LNCAP (cell line): ENCODE measurements at regions not wholly inside any gene's neighbourhood (a gene's known extent, or its start where the extent isn't known, plus 50 kb on each side); places are given as distances from the start of the nearest gene placed in this dataset.
A peak's percentile ranks its signal among the peaks of the same experiment; 100 is the strongest.

Experiments
- TF ChIP-seq, protein P1 (sequence below): fragments of 450-650 bp; IDR thresholded peaks from 2 replicates; pipeline ENCODE4 v1.5.1; 2017; ENCODE audit warnings: mild to moderate bottlenecking

GRCh38 chr22:22763512-22763911, 119.1 kb downstream of the GGTLC2 start:
- TF ChIP-seq, protein P1, sequence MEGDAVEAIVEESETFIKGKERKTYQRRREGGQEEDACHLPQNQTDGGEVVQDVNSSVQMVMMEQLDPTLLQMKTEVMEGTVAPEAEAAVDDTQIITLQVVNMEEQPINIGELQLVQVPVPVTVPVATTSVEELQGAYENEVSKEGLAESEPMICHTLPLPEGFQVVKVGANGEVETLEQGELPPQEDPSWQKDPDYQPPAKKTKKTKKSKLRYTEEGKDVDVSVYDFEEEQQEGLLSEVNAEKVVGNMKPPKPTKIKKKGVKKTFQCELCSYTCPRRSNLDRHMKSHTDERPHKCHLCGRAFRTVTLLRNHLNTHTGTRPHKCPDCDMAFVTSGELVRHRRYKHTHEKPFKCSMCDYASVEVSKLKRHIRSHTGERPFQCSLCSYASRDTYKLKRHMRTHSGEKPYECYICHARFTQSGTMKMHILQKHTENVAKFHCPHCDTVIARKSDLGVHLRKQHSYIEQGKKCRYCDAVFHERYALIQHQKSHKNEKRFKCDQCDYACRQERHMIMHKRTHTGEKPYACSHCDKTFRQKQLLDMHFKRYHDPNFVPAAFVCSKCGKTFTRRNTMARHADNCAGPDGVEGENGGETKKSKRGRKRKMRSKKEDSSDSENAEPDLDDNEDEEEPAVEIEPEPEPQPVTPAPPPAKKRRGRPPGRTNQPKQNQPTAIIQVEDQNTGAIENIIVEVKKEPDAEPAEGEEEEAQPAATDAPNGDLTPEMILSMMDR, result no peak

GRCh38 chr22:22764085-22764484, 119.7 kb downstream of the GGTLC2 start:
- TF ChIP-seq, protein P1, result no peak

GRCh38 chr22:22767876-22768602, 119.6 kb upstream of the IGLL5 start:
- TF ChIP-seq, protein P1, result peak; percentile 22; the same call in 1 of the 2 replicates

GRCh38 chr22:22768885-22769284, 118.7 kb upstream of the IGLL5 start:
- TF ChIP-seq, protein P1, result no peak

DNA sequence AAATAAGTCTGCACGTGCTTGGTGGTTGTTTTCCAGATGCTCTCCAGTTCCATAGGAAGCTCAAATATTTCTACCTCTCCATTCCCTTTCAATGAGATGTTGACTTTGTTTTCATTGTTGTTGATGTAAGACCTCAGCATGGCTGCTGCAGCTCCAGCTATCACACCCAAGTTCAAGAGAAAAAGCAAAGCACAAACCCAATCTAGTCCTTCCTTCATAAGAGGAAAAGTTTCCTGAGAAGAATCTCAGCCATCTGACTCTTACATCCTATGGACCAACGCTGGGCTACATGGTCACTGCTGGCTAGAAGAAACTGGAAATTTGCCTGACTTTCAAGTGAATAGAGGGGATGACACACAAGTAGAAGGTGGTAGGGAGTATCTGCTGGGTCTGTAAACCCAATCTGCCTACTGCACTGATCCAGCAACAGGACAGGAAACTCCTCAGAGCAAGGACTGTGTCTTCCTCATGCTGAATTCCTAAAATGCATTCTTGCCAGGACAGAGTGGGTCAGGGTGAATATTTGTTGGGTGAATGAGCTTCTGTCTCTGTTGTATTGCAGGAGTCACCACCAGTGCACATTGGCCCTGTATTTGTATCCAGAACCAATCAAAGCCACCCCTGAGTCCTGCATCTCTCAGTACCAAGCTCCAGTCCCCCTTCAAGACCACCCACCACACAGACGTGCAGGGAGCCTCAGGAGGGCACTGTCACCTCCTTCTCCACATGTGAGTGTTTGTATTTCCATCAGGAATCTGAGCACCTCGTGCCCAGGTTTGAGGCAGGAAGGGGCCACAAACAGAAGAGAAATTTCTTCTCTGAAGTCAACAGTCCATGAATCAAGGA, 118.0 kb upstream of the IGLL5 start:
- TF ChIP-seq, protein P1, result no peak

GRCh38 chr22:22770280-22770871, 117.2 kb upstream of the IGLL5 start:
- TF ChIP-seq, protein P1, result peak; percentile 97

DNA sequence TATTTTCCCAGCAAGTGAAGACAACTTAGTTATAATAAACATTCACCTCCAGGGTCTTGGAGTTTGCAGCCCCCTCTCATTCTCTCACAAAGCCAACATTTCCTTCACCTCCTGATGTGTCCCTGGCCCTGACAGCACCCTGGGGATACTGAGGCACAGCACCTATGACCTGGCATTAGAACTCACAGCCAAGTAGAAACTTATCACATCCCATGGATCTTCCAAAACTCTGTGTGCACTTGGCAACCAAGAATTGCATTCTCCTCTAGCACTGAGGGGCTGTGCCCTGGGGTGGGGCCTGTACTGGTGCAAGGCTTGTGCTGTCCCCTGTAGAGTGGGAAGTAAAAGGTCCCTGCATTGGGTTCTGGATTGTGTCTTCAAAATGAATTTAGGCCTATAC, 116.7 kb upstream of the IGLL5 start:
- TF ChIP-seq, protein P1, result no peak
